ENCODE measurements at regions not wholly inside any gene's neighbourhood (a gene's known extent, or its start where the extent isn't known, plus 50 kb on each side); places are given as distances from the start of the nearest gene placed in this dataset.

DNA sequence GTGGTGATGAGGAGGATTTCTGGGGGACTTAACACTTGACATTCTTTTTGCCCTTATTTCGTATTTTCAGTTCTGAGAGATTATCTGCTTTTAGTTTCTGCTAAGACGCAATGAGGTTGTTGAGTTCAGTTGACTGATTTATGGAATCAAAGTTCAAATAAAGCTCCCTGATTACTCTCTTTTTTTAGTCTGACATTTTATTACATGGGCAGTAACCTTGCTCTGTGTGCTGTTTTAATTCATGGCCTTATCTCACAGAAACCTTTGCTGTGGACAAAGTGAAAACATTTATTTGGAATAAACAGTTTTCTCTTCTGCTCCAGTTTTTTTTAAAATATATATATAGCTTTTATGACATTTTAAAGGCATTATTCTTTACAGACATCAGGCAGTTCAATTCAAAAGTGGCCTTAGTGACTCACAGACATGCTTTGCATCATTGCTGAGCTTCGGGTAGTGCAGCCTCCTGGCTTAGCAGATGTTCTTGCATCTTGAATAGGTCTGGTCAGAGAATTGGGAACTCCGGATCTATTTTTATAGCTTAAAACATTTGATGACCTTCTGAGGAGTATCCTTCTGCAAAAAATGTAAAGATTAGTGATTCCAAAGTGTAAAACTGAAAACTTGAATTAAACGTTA is 162.9 kb downstream of the FAM170A start:
- no peaks in the 10 kb centered on the region for H3K79me2 ChIP-seq (ENCODE audit: control insufficient read depth, insufficient read depth, low read length, poor library complexity)
- no peak overlapping the region for H3K4me2 ChIP-seq (ENCODE audit: low read length)
- H3K27ac ChIP-seq (ENCODE audit: low read depth, low read length) = no peak overlapping the region
- no peaks in the 10 kb centered on the region for H3K36me3 ChIP-seq (ENCODE audit: control insufficient read depth in 1 of 2, insufficient read depth in 2 of 2, low read length in 2 of 2)
- no peaks in the 10 kb centered on the region for H3K27me3 ChIP-seq (ENCODE audit: insufficient read depth, low read length)
- H4K8ac ChIP-seq (ENCODE audit: low read depth, low read length) = no peak overlapping the region
- H3K4me1 ChIP-seq (ENCODE audit: control insufficient read depth in 1 of 2, insufficient read depth in 2 of 2, low read length in 2 of 2) = no peaks in the 10 kb centered on the region
- H2BK12ac ChIP-seq (ENCODE audit: low read length) = no peak overlapping the region
- H2BK5ac ChIP-seq (ENCODE audit: low read depth, low read length, poor library complexity) = no peak overlapping the region
- H2AFZ ChIP-seq (ENCODE audit: insufficient read depth, low read length, poor library complexity) = no peak overlapping the region
- no peak overlapping the region for H3K9ac ChIP-seq (ENCODE audit: low read length)
- H3K9me3 ChIP-seq (ENCODE audit: insufficient read depth, low read depth, low read length) = no peaks in the 10 kb centered on the region
- no peak overlapping the region for H4K12ac ChIP-seq (ENCODE audit: low read depth, low read length)
- no peak overlapping the region for H3K18ac ChIP-seq (ENCODE audit: low read length)
- no peak overlapping the region for H3K23ac ChIP-seq (ENCODE audit: low read length)
- no peak overlapping the region for H2BK120ac ChIP-seq (ENCODE audit: insufficient read depth, low read length, poor library complexity)
- no peak overlapping the region for H4K91ac ChIP-seq (ENCODE audit: low read depth, low read length)
- H3K4ac ChIP-seq (ENCODE audit: low read depth, low read length) = no peak overlapping the region
- H3K14ac ChIP-seq (ENCODE audit: low read length) = no peak overlapping the region
- 100% methylated on average over 1 of the region's 5 CpGs for WGBS (ENCODE audit: extremely low coverage, insufficient coverage, insufficient read length)
- no peaks in the 10 kb centered on the region for H3K79me1 ChIP-seq (ENCODE audit: low read length)
- H3K4me3 ChIP-seq (ENCODE audit: low read depth, low read length) = no peak overlapping the region
- no peak for DNase-seq
- H2AK5ac ChIP-seq (ENCODE audit: low read length) = no peak overlapping the region

DNA sequence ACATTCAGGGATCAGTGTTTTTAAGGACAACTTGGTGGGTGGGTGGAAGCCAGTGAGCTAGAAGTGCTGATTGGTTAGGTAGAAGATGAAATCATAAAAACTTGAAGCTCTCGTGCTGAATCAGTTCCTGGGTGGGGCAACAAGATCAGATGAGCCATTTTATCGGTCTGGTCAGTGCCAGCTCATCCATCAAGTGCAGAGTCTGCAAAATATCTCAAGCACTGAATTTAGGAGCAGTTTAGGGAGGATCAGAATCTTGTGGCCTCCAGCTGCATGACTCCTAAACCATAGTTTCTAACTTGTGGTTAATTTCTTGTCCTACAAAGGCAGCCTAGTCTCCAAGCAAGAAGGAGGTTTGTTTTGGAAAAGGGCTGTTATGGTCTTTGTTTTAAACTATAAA is 166.4 kb downstream of the FAM170A start:
- Histone ChIP-seq H2BK12ac (ENCODE audit: low read length) (no peak overlapping the region), H3K79me1 (ENCODE audit: low read length) (no peaks in the 10 kb centered on the region)
- DNase-seq = no peak

DNA sequence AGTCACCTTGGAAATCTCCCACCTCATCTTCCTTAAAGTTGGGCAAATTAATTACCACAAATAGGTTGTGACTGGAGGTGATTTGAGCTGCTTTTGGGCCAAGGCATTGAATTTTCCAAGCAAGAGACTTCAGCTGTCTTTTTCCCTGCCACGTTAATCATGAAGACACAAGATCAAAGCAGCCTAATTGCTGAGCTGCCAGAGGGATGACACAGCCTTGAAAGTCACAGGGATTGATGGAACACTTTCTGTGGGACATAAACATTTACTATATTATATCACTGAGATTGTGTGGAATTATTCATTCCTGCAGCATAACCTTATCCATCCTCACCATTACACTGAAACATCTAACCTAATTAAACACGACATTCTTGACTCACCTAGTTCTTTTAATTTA is 172.2 kb downstream of the FAM170A start:
- no peaks in the 10 kb centered on the region for H3K36me3 ChIP-seq (ENCODE audit: control insufficient read depth in 1 of 2, insufficient read depth in 2 of 2, low read length in 2 of 2)
- no peak overlapping the region for H2BK120ac ChIP-seq (ENCODE audit: insufficient read depth, low read length, poor library complexity)
- no peak overlapping the region for H3K18ac ChIP-seq (ENCODE audit: low read length)
- H3K9ac ChIP-seq (ENCODE audit: low read length) = no peak overlapping the region
- no peak overlapping the region for H4K91ac ChIP-seq (ENCODE audit: low read depth, low read length)
- H3K27me3 ChIP-seq (ENCODE audit: insufficient read depth, low read length) = no peaks in the 10 kb centered on the region
- H3K9me3 ChIP-seq (ENCODE audit: insufficient read depth, low read depth, low read length) = no peaks in the 10 kb centered on the region
- H3K23ac ChIP-seq (ENCODE audit: low read length) = no peak overlapping the region
- no peak overlapping the region for H4K8ac ChIP-seq (ENCODE audit: low read depth, low read length)
- no peak overlapping the region for H3K4me2 ChIP-seq (ENCODE audit: low read length)
- no peak overlapping the region for H2BK12ac ChIP-seq (ENCODE audit: low read length)
- H2AK5ac ChIP-seq (ENCODE audit: low read length) = no peak overlapping the region
- no peaks in the 10 kb centered on the region for H3K4me1 ChIP-seq (ENCODE audit: control insufficient read depth in 1 of 2, insufficient read depth in 2 of 2, low read length in 2 of 2)
- no peak overlapping the region for H2AFZ ChIP-seq (ENCODE audit: insufficient read depth, low read length, poor library complexity)
- no peak overlapping the region for H3K27ac ChIP-seq (ENCODE audit: low read depth, low read length)
- H3K79me1 ChIP-seq (ENCODE audit: low read length) = no peaks in the 10 kb centered on the region
- WGBS (ENCODE audit: extremely low coverage, insufficient coverage, insufficient read length) = 100% methylated on average over 1 of the region's 2 CpGs
- DNase-seq = no peak
- H4K12ac ChIP-seq (ENCODE audit: low read depth, low read length) = no peak overlapping the region
- H3K4me3 ChIP-seq (ENCODE audit: low read depth, low read length) = no peak overlapping the region
- H3K14ac ChIP-seq (ENCODE audit: low read length) = no peak overlapping the region
- H3K4ac ChIP-seq (ENCODE audit: low read depth, low read length) = no peak overlapping the region
- H3K79me2 ChIP-seq (ENCODE audit: control insufficient read depth, insufficient read depth, low read length, poor library complexity) = no peaks in the 10 kb centered on the region
- H2BK5ac ChIP-seq (ENCODE audit: low read depth, low read length, poor library complexity) = no peak overlapping the region

More for the DNA sequence above, 166.4 kb downstream of the FAM170A start:
- Histone ChIP-seq H3K18ac (ENCODE audit: low read length) (no peak overlapping the region), H3K14ac (ENCODE audit: low read length) (no peak overlapping the region), H3K36me3 (ENCODE audit: control insufficient read depth in 1 of 2, insufficient read depth in 2 of 2, low read length in 2 of 2) (no peaks in the 10 kb centered on the region), H3K27ac (ENCODE audit: low read depth, low read length) (no peak overlapping the region), H3K9me3 (ENCODE audit: insufficient read depth, low read depth, low read length) (no peaks in the 10 kb centered on the region), H3K4ac (ENCODE audit: low read depth, low read length) (no peak overlapping the region), H4K8ac (ENCODE audit: low read depth, low read length) (no peak overlapping the region), H4K12ac (ENCODE audit: low read depth, low read length) (no peak overlapping the region), H2BK5ac (ENCODE audit: low read depth, low read length, poor library complexity) (no peak overlapping the region), H3K4me2 (ENCODE audit: low read length) (no peak overlapping the region), H3K4me3 (ENCODE audit: low read depth, low read length) (no peak overlapping the region), H3K4me1 (ENCODE audit: control insufficient read depth in 1 of 2, insufficient read depth in 2 of 2, low read length in 2 of 2) (no peaks in the 10 kb centered on the region), H2BK120ac (ENCODE audit: insufficient read depth, low read length, poor library complexity) (no peak overlapping the region), H3K27me3 (ENCODE audit: insufficient read depth, low read length) (no peaks in the 10 kb centered on the region), H3K9ac (ENCODE audit: low read length) (no peak overlapping the region), H2AFZ (ENCODE audit: insufficient read depth, low read length, poor library complexity) (no peak overlapping the region), H3K79me2 (ENCODE audit: control insufficient read depth, insufficient read depth, low read length, poor library complexity) (no peaks in the 10 kb centered on the region), H2AK5ac (ENCODE audit: low read length) (no peak overlapping the region), H3K23ac (ENCODE audit: low read length) (no peak overlapping the region), H4K91ac (ENCODE audit: low read depth, low read length) (no peak overlapping the region)
- no CpG with 5 or more reads among the region's 2 CpGs for WGBS (ENCODE audit: extremely low coverage, insufficient coverage, insufficient read length)

DNA sequence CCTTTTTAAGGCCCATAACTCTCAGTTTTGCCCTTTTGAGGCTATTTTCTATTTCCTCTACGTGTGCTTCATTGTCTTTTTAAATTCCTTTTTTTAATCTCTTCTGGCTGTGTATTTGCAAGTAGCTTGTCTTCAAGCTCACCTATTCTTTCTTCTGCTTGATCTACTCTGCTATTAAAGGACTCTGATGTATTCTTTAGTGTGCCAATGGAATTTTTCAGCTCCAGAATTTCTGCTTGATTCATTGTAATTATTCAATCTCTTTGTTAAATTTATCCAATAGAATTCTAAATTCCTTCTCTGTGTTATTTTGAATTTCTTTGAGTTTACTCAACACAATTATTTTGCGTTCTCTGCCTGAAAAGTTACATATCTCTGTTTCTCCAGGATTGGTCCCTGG is 178.7 kb downstream of the FAM170A start:
- Histone ChIP-seq H4K91ac (ENCODE audit: low read depth, low read length) (no peak overlapping the region), H3K14ac (ENCODE audit: low read length) (no peak overlapping the region), H2BK5ac (ENCODE audit: low read depth, low read length, poor library complexity) (no peak overlapping the region), H3K4me3 (ENCODE audit: low read depth, low read length) (no peak overlapping the region), H3K79me2 (ENCODE audit: control insufficient read depth, insufficient read depth, low read length, poor library complexity) (no peaks in the 10 kb centered on the region), H3K27me3 (ENCODE audit: insufficient read depth, low read length) (no peaks in the 10 kb centered on the region), H3K27ac (ENCODE audit: low read depth, low read length) (no peak overlapping the region), H3K4me1 (ENCODE audit: control insufficient read depth in 1 of 2, insufficient read depth in 2 of 2, low read length in 2 of 2) (no peaks in the 10 kb centered on the region), H2AFZ (ENCODE audit: insufficient read depth, low read length, poor library complexity) (no peak overlapping the region), H2BK12ac (ENCODE audit: low read length) (no peak overlapping the region), H2AK5ac (ENCODE audit: low read length) (no peak overlapping the region), H3K4ac (ENCODE audit: low read depth, low read length) (no peak overlapping the region), H3K79me1 (ENCODE audit: low read length) (no peaks in the 10 kb centered on the region), H3K4me2 (ENCODE audit: low read length) (no peak overlapping the region), H3K36me3 (ENCODE audit: control insufficient read depth in 1 of 2, insufficient read depth in 2 of 2, low read length in 2 of 2) (no peaks in the 10 kb centered on the region), H3K23ac (ENCODE audit: low read length) (no peak overlapping the region), H3K9ac (ENCODE audit: low read length) (no peak overlapping the region), H3K9me3 (ENCODE audit: insufficient read depth, low read depth, low read length) (no peaks in the 10 kb centered on the region), H4K8ac (ENCODE audit: low read depth, low read length) (no peak overlapping the region), H4K12ac (ENCODE audit: low read depth, low read length) (no peak overlapping the region), H3K18ac (ENCODE audit: low read length) (no peak overlapping the region), H2BK120ac (ENCODE audit: insufficient read depth, low read length, poor library complexity) (no peak overlapping the region)
- no CpG with 5 or more reads among the region's 2 CpGs for WGBS (ENCODE audit: extremely low coverage, insufficient coverage, insufficient read length)
- no peak for DNase-seq

Data from trophoblast cell (in vitro differentiated cells and primary cell).